IMR-90 (cell line): ENCODE measurements at regions not wholly inside any gene's neighbourhood (a gene's known extent, or its start where the extent isn't known, plus 50 kb on each side); places are given as distances from the start of the nearest gene placed in this dataset.
A peak's percentile ranks its signal among the peaks of the same experiment; 100 is the strongest.

ENCODE experiments used
- ATAC-seq: fragments of 200-7000 bp; cut with Tn5 transposase; 2 replicates; pipeline ENCODE4 v1.9.1; 2020; ENCODE audit warnings: low read depth, mild to moderate bottlenecking, moderate library complexity
- BruUV-seq: library from RNA; stranded (reverse); fragments of 400-500 nt; replicated peaks from 2 replicates; lab custom pipeline; 2021; lab: Mats Ljungman, UMichigan
- CTCF ChIA-PET: fragments of 300-600 bp; formaldehyde crosslinking; extraction: SDS; loops from one replicate; lab custom pipeline; 2021; ENCODE audit warnings: antibody characterized with exemption; lab: Yijun Ruan, JAX
- POLR2A ChIA-PET: fragments of 300-600 bp; sonication (Branson Sonifier 250); formaldehyde crosslinking; loops from one replicate; lab custom pipeline; 2022; ENCODE audit warnings: antibody characterized with exemption; ENCODE audit not compliant: unreplicated experiment; lab: Charles Lee
- DNase-seq: peaks from one replicate; pipeline ENCODE4 v3.0.0; 2013
- H2AFZ ChIP-seq: replicated peaks from 2 replicates; pipeline ENCODE3; 2013; ENCODE audit warnings: low read length, mild to moderate bottlenecking; ENCODE audit not compliant: poor library complexity
- H2AK5ac ChIP-seq: 2 replicates; pipeline ENCODE4 v1.6.1; 2013; ENCODE audit warnings: low read depth, low read length, inconsistent platforms
- H2AK9ac ChIP-seq: replicated peaks from 2 replicates; pipeline ENCODE3; 2013; ENCODE audit warnings: mild to moderate bottlenecking, low read depth, low read length, moderate library complexity; ENCODE audit not compliant: poor library complexity
- H2BK120ac ChIP-seq: 2 replicates; pipeline ENCODE4 v1.6.1; 2013; ENCODE audit warnings: low read depth, low read length, inconsistent platforms
- H2BK15ac ChIP-seq: 3 replicates; pipeline ENCODE4 v1.6.1; 2013; ENCODE audit warnings: low read depth, low read length, inconsistent platforms
- H2BK20ac ChIP-seq: 2 replicates; pipeline ENCODE4 v1.6.1; 2013; ENCODE audit warnings: low read depth, mild to moderate bottlenecking, inconsistent platforms, low read length, moderate library complexity
- H2BK5ac ChIP-seq: 2 replicates; pipeline ENCODE4 v1.6.1; 2013; ENCODE audit warnings: mild to moderate bottlenecking, low read depth, low read length, inconsistent platforms; ENCODE audit not compliant: poor library complexity, severe bottlenecking
- H3K14ac ChIP-seq: replicated peaks from 2 replicates; pipeline ENCODE4 v1.6.1; 2013; ENCODE audit warnings: low read depth, low read length, inconsistent platforms
- H3K18ac ChIP-seq: 2 replicates; pipeline ENCODE4 v1.6.1; 2013; ENCODE audit warnings: low read depth, low read length, control low read depth
- H3K23ac ChIP-seq: 2 replicates; pipeline ENCODE4 v1.6.1; 2013; ENCODE audit warnings: low read depth, low read length, inconsistent platforms
- H3K27ac ChIP-seq: 2 replicates; pipeline ENCODE4 v1.5.1; 2013; ENCODE audit warnings: mild to moderate bottlenecking, control low read depth, low read length; ENCODE audit not compliant: insufficient read depth
- H3K27me3 ChIP-seq: 2 replicates; pipeline ENCODE4 v1.6.1; 2013; ENCODE audit warnings: low read length; ENCODE audit not compliant: control insufficient read depth, insufficient read depth
- H3K36me3 ChIP-seq: 2 replicates; pipeline ENCODE4 v1.6.1; 2013; ENCODE audit warnings: low read length, mixed read lengths; ENCODE audit not compliant: control insufficient read depth, insufficient read depth
- H3K4ac ChIP-seq: 2 replicates; pipeline ENCODE4 v1.6.1; 2013; ENCODE audit warnings: low read depth, low read length, inconsistent platforms
- H3K4me1 ChIP-seq: 2 replicates; pipeline ENCODE4 v1.6.1; 2013; ENCODE audit warnings: low read length, mixed read lengths; ENCODE audit not compliant: control insufficient read depth, insufficient read depth
- H3K4me2 ChIP-seq: 2 replicates; pipeline ENCODE4 v1.6.1; 2013; ENCODE audit warnings: low read depth, mild to moderate bottlenecking, control low read depth, low read length, moderate library complexity
- H3K4me3 ChIP-seq: 2 replicates; pipeline ENCODE4 v1.5.1; 2013; ENCODE audit warnings: low read depth, mild to moderate bottlenecking, control low read depth, low read length, moderate library complexity; ENCODE audit not compliant: insufficient read depth
- H3K56ac ChIP-seq: 2 replicates; pipeline ENCODE4 v1.6.1; 2013; ENCODE audit warnings: low read length, inconsistent platforms; ENCODE audit not compliant: insufficient read depth; ENCODE audit errors: extremely low read depth
- H3K79me1 ChIP-seq, 2 experiments: 2 replicates each; pipeline ENCODE4 v1.6.1; 2013; ENCODE audit warnings: low read length in 2 of 2, inconsistent platforms in 1 of 2, low read depth in 1 of 2
- H3K9ac ChIP-seq: 2 replicates; pipeline ENCODE4 v1.6.1; 2013; ENCODE audit warnings: low read depth, low read length, control low read depth
- H3K9me1 ChIP-seq: 2 replicates; pipeline ENCODE4 v1.6.1; 2013; ENCODE audit warnings: low read length, inconsistent platforms; ENCODE audit not compliant: insufficient read depth
- H3K9me3 ChIP-seq: 2 replicates; pipeline ENCODE4 v1.6.1; 2013; ENCODE audit warnings: low read length; ENCODE audit not compliant: control insufficient read depth, insufficient read depth
- H4K20me1 ChIP-seq: 2 replicates; pipeline ENCODE4 v1.6.1; 2013; ENCODE audit warnings: low read length, inconsistent platforms; ENCODE audit not compliant: insufficient read depth
- H4K5ac ChIP-seq: 2 replicates; pipeline ENCODE4 v1.6.1; 2013; ENCODE audit warnings: mild to moderate bottlenecking, low read depth, low read length, control low read depth
- H4K8ac ChIP-seq, 2 experiments: 2 replicates each; pipeline ENCODE4 v1.6.1; 2013; ENCODE audit warnings: low read depth in 2 of 2, low read length in 2 of 2, control low read depth in 1 of 2, inconsistent platforms in 1 of 2
- H4K91ac ChIP-seq: 2 replicates; pipeline ENCODE4 v1.6.1; 2013; ENCODE audit warnings: low read depth, low read length, inconsistent platforms; ENCODE audit not compliant: insufficient read depth
- CEBPB ChIP-seq: IDR thresholded peaks from 2 replicates; pipeline ENCODE4 v1.6.1; 2012; ENCODE audit warnings: low read depth, low read length, improper control_type of control experiment
- CHD1 ChIP-seq: IDR thresholded peaks from 2 replicates; pipeline ENCODE4 v1.6.1; 2012; ENCODE audit warnings: low read depth, low read length, improper control_type of control experiment
- MXI1 ChIP-seq: IDR thresholded peaks from 2 replicates; pipeline ENCODE4 v1.6.1; 2012; ENCODE audit warnings: low read depth, mild to moderate bottlenecking, low read length, moderate library complexity, borderline replicate concordance
- WGBS, 2 experiments: methylation state at CpG; one replicate each; pipeline versions ENCODE4 v1.1.5 to v1.1.7; 2013; ENCODE audit warnings: missing lambda C conversion rate in 2 of 2; ENCODE audit not compliant: insufficient read length in 1 of 2; ENCODE audit errors: extremely low coverage in 2 of 2; 5-methylcytosine and 5-hydroxymethylcytosine counted together
- dilution Hi-C: fragments of 300-500 bp; cut with HindIII; formaldehyde crosslinking; loops from one replicate; pipeline ENCODE4 v1.14.3; 2018; ENCODE audit warnings: low sequenced_read_pairs; ENCODE audit not compliant: unreplicated experiment
- in situ Hi-C: fragments of 300-500 bp; cut with MboI; formaldehyde crosslinking; loops from 3 replicates; pipeline ENCODE4 v1.14.3; 2019; ENCODE audit warnings: low sequenced_read_pairs, inconsistent platforms, mixed read lengths
- intact Hi-C: fragments of 100-400 bp; cut with micrococcal nuclease; formaldehyde crosslinking; loops from 2 replicates; pipeline ENCODE4 v1.10.0; 2022

DNA sequence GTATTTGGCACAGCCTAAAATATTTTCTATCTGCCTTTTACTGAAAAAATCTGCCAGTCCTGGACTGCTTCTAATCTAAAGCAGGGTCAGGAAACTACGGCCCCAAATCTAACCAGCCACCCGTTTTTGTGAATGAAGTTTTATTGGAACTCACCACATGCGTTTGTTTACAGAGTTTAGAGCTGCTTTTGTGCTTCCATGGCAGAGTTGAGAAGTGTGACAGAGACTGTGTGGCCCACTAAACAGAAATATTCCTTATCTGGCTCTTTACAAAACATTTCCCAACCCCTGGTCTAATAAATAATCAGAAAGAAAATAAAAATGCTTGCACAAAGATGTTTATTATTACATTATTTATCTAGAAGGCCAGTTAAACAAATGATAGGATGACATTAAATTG lies 110.2 kb downstream of the COPRS start:
- H3K14ac ChIP-seq: 0 out of 2 replicates have a peak overlapping the region, but pooled peaks have one; percentile 10
- H3K23ac ChIP-seq: peak overlapping the region; percentile 8; the same call in 1 of the 2 replicates
- no peak overlapping the region for H4K91ac ChIP-seq
- intact Hi-C loops (no loop called here), dilution Hi-C loops (no loop called here), in situ Hi-C loops (no loop called here)
- DNase-seq (no peak), ATAC-seq (no peak)
- TF ChIP-seq MXI1 (no peak), CEBPB (no peak), CHD1 (no peak)
- peak overlapping the region; percentile 15; the same call in 1 of the 2 replicates for H4K5ac ChIP-seq
- ChIA-PET CTCF (no interaction called here), POLR2A (no interaction called here)
- H2AK5ac ChIP-seq: no peak overlapping the region
- no peak overlapping the region for H3K4me3 ChIP-seq
- no TSS peak for BruUV-seq
- peak overlapping the region; percentile 6; the same call in 1 of the 2 replicates for H2BK20ac ChIP-seq
- H3K18ac ChIP-seq: peak overlapping the region; percentile 16; the same call in 1 of the 2 replicates
- H3K27me3 ChIP-seq: no peaks in the 10 kb centered on the region
- no peak overlapping the region for H3K9ac ChIP-seq
- H2BK15ac ChIP-seq: no peak overlapping the region; the same call in 2 of the 3 replicates
- no peak overlapping the region for H2BK5ac ChIP-seq
- no peaks in the 10 kb centered on the region for H4K20me1 ChIP-seq
- no peaks in the 10 kb centered on the region for H3K79me1 ChIP-seq
- WGBS, 2 experiments: no CpG with 5 or more reads among the region's 3 CpGs
- H4K8ac ChIP-seq: peak overlapping the region in 1 of 2 experiments; percentile 72; a peak in 2 of 4 replicates
- no peak overlapping the region for H3K4me2 ChIP-seq
- H3K56ac ChIP-seq: no peak overlapping the region
- no peak overlapping the region for H3K27ac ChIP-seq
- peaks cover 5% of the 10 kb centered on the region for H3K9me1 ChIP-seq
- H3K4me1 ChIP-seq: peaks cover 18% of the 10 kb centered on the region
- no peaks in the 10 kb centered on the region for H3K36me3 ChIP-seq
- H3K9me3 ChIP-seq: peaks cover 2% of the 10 kb centered on the region; the same call in 1 of the 2 replicates
- H3K4ac ChIP-seq: peak overlapping the region; percentile 14; the same call in 1 of the 2 replicates
- H2AFZ ChIP-seq: peak overlapping the region; percentile 77
- peak overlapping the region; percentile 33; the same call in 1 of the 2 replicates for H2BK120ac ChIP-seq
- H2AK9ac ChIP-seq: no peak overlapping the region
